Gastroesophageal sphincter (tissue), 3 donors: ENCODE measurements at regions not wholly inside any gene's neighbourhood (a gene's known extent, or its start where the extent isn't known, plus 50 kb on each side); places are given as distances from the start of the nearest gene placed in this dataset.

Experiments
- EP300 ChIP-seq: sonication (generic); formaldehyde crosslinking; IDR thresholded peaks from one replicate; pipeline ENCODE4 v1.6.1; 2017; ENCODE audit warnings: antibody characterized with exemption, mild to moderate bottlenecking
- POLR2A ChIP-seq, 2 donors: fragments of 450-650 bp; IDR thresholded peaks; one replicate each; pipeline ENCODE4 v1.6.1; 2017; ENCODE audit warnings: antibody characterized with exemption in 2 of 2, mild to moderate bottlenecking in 2 of 2, moderate library complexity in 1 of 2
- POLR2AphosphoS5 ChIP-seq: sonication (generic); formaldehyde crosslinking; IDR thresholded peaks from one replicate; pipeline ENCODE4 v1.6.1; 2017; ENCODE audit warnings: antibody characterized with exemption
- TF ChIP-seq, protein P1 (sequence below), 4 experiments: fragments of 200-600 bp in 2 of 4; fragments of 450-650 bp in 2 of 4; sonication (generic) in 1 of 4; IDR thresholded peaks; one replicate each; pipeline ENCODE4 v1.5.1; 2017 to 2019; ENCODE audit warnings: antibody characterized with exemption in 4 of 4, mild to moderate bottlenecking in 2 of 4, moderate library complexity in 2 of 4

DNA sequence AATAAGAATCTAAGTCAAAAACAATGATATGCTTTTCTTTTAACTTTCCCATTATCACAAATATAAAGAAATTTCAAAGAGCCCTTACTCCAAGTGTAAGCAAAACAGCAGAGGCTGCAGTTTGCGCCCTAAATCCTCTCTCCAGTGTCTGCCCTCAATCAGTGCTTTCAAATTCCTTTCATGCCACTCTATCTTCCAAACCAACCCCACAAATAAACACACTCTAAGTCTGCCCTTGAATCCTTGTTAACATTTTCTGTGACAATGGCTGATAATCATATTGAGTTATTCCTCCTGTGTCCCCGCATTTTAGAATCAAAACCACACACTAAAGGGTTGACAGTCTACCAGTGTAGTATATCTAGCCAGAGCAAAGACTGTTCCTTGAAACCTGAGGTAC is 317.9 kb upstream of the MARCKS start:
- TF ChIP-seq, protein P1, sequence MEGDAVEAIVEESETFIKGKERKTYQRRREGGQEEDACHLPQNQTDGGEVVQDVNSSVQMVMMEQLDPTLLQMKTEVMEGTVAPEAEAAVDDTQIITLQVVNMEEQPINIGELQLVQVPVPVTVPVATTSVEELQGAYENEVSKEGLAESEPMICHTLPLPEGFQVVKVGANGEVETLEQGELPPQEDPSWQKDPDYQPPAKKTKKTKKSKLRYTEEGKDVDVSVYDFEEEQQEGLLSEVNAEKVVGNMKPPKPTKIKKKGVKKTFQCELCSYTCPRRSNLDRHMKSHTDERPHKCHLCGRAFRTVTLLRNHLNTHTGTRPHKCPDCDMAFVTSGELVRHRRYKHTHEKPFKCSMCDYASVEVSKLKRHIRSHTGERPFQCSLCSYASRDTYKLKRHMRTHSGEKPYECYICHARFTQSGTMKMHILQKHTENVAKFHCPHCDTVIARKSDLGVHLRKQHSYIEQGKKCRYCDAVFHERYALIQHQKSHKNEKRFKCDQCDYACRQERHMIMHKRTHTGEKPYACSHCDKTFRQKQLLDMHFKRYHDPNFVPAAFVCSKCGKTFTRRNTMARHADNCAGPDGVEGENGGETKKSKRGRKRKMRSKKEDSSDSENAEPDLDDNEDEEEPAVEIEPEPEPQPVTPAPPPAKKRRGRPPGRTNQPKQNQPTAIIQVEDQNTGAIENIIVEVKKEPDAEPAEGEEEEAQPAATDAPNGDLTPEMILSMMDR (IDR thresholded peaks at IDR 0.05) = no peak
- TF ChIP-seq POLR2AphosphoS5 = no peak
- no peak for TF ChIP-seq POLR2A (IDR thresholded peaks at IDR 0.05)
- no peak for TF ChIP-seq EP300
